RWPE2 (cell line): ENCODE measurements at regions not wholly inside any gene's neighbourhood (a gene's known extent, or its start where the extent isn't known, plus 50 kb on each side); places are given as distances from the start of the nearest gene placed in this dataset.
"Not testable (repeated sequence)": the region's sequence is repeated elsewhere in the genome, so short reads cannot be mapped to it uniquely, and the experiment has no call there.

Experiments
- ATAC-seq: fragments of 200-7000 bp; cut with Tn5 transposase; 3 replicates; pipeline ENCODE4 v1.9.1; 2021; ENCODE audit warnings: low read depth
- DNase-seq: peaks from one replicate; pipeline ENCODE4 v3.0.0-alpha.2; 2020; ENCODE audit warnings: low spot score
- H3K27ac ChIP-seq: fragments of 450-650 bp; 2 replicates; pipeline ENCODE4 v1.5.1; 2017; ENCODE audit warnings: mild to moderate bottlenecking; ENCODE audit not compliant: poor library complexity, severe bottlenecking
- H3K27me3 ChIP-seq: fragments of 250-450 bp; sonication (Bioruptor Pico); 2 replicates; pipeline ENCODE4 v1.5.1; 2021; ENCODE audit warnings: mild to moderate bottlenecking, moderate library complexity; ENCODE audit not compliant: insufficient read depth, poor library complexity, severe bottlenecking
- H3K36me3 ChIP-seq: fragments of 250-450 bp; sonication (Bioruptor Pico); 2 replicates; pipeline ENCODE4 v1.5.1; 2020; ENCODE audit warnings: low read depth, mild to moderate bottlenecking, moderate library complexity
- H3K4me1 ChIP-seq: fragments of 250-450 bp; sonication (Bioruptor Pico); 2 replicates; pipeline ENCODE4 v1.5.1; 2021; ENCODE audit warnings: mild to moderate bottlenecking, moderate library complexity; ENCODE audit not compliant: insufficient read depth, poor library complexity, severe bottlenecking
- H3K4me3 ChIP-seq: fragments of 250-450 bp; sonication (Bioruptor Pico); 2 replicates; pipeline ENCODE4 v1.5.1; 2021; ENCODE audit warnings: mild to moderate bottlenecking, moderate library complexity; ENCODE audit not compliant: severe bottlenecking
- H3K9me3 ChIP-seq: fragments of 250-450 bp; sonication (Bioruptor Pico); 2 replicates; pipeline ENCODE4 v1.5.1; 2021; ENCODE audit warnings: mild to moderate bottlenecking, moderate library complexity; ENCODE audit not compliant: severe bottlenecking
- TF ChIP-seq, protein P1 (sequence below): fragments of 450-650 bp; IDR thresholded peaks from one replicate; pipeline ENCODE4 v1.5.1; 2017; ENCODE audit warnings: mild to moderate bottlenecking, moderate library complexity; ENCODE audit not compliant: poor library complexity, severe bottlenecking

DNA sequence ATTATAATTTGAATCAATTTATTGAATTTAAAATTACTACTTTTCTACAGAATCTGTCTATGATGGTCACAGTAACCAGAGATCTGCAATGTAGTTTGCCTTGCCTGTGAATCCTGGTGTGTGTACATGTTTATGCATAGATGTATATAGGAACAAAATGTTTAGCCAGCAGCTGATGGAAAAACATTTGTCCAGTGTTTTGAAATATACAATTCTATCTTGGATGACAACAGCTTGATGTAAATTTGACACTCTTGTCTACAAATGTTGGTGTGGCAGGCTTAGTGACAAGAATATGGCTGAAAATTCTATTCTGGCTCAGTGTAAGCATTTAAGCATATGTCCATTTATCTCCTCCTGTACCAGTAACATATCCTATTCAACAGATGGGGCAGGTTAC, 229.4 kb downstream of the RCHY1 start:
- no peaks in the 10 kb centered on the region for H3K4me1 ChIP-seq
- no peak overlapping the region for H3K27ac ChIP-seq
- TF ChIP-seq, protein P1, sequence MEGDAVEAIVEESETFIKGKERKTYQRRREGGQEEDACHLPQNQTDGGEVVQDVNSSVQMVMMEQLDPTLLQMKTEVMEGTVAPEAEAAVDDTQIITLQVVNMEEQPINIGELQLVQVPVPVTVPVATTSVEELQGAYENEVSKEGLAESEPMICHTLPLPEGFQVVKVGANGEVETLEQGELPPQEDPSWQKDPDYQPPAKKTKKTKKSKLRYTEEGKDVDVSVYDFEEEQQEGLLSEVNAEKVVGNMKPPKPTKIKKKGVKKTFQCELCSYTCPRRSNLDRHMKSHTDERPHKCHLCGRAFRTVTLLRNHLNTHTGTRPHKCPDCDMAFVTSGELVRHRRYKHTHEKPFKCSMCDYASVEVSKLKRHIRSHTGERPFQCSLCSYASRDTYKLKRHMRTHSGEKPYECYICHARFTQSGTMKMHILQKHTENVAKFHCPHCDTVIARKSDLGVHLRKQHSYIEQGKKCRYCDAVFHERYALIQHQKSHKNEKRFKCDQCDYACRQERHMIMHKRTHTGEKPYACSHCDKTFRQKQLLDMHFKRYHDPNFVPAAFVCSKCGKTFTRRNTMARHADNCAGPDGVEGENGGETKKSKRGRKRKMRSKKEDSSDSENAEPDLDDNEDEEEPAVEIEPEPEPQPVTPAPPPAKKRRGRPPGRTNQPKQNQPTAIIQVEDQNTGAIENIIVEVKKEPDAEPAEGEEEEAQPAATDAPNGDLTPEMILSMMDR = no peak
- no peaks in the 10 kb centered on the region for H3K27me3 ChIP-seq
- ATAC-seq = no peak
- H3K36me3 ChIP-seq = no peaks in the 10 kb centered on the region
- H3K4me3 ChIP-seq = no peak overlapping the region
- H3K9me3 ChIP-seq = no peaks in the 10 kb centered on the region
- no peak for DNase-seq

DNA sequence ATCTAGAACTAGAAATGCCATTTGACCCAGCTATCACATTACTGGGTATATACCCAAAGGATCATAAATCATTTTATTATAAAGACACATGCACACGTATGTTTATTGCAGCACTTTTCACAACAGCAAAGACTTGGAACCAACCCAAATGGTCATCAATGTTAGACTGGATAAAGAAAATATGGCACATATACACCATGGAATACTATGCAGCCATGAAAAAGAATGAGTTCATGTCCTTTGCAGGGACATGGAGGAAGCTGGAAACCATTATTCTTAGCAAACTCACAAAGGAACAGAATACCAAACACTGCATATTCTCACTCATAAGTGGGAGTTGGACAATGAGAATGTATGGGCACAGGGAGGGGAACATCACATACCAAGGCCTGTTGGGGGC, 233.7 kb downstream of the RCHY1 start:
- H3K9me3 ChIP-seq, H3K4me3 ChIP-seq, ATAC-seq, H3K27me3 ChIP-seq, H3K27ac ChIP-seq, H3K4me1 ChIP-seq, H3K36me3 ChIP-seq, DNase-seq: not testable (repeated sequence)

DNA sequence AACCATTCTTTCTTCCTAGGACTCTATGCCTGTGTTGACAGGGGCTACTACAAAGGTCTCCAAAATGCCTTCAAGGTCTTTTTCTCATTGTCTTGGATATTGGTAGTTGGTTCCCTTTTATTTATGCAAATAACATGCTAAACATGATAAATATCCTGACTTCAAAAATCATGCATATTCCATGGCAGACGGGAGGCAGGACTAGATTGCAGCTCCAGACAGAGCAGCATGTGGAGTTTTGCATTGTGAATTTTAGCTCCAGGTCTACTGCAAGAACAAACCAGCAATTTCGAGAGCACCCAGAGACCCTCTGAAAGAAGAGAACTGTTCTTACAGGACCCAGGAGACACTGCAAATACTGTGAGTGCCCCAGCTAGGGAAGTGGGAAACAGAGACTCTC, 254.9 kb downstream of the RCHY1 start:
- no peak for ATAC-seq
- Histone ChIP-seq H3K9me3 (no peaks in the 10 kb centered on the region), H3K27ac (no peak overlapping the region), H3K4me1 (no peaks in the 10 kb centered on the region), H3K4me3 (no peak overlapping the region), H3K36me3 (no peaks in the 10 kb centered on the region), H3K27me3 (no peaks in the 10 kb centered on the region)
- TF ChIP-seq, protein P1 = no peak
- no peak for DNase-seq

DNA sequence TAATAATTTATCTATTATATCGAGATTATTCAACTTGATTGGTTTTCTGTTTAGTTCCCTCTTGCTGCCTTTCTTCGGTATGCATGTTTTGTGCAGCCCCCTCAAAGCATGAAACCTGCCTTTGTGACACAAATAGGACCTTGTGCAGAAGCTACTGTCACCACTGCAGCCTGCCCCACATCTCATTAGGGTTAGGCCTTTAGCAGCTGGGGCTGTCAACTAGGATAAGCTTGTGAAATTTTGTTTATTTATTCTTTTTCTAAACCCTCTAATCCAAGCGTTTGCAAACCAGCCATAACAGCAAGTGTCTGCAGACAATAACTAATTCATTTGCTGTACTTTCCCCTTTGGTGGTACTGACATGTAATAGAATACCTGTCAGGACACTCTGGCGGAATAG, 258.9 kb downstream of the RCHY1 start:
- DNase-seq (no peak), ATAC-seq (no peak)
- H3K9me3 ChIP-seq = no peaks in the 10 kb centered on the region
- H3K4me3 ChIP-seq = no peak overlapping the region
- no peak overlapping the region for H3K27ac ChIP-seq
- no peaks in the 10 kb centered on the region for H3K4me1 ChIP-seq
- H3K36me3 ChIP-seq = no peaks in the 10 kb centered on the region
- no peaks in the 10 kb centered on the region for H3K27me3 ChIP-seq
- TF ChIP-seq, protein P1 = no peak

DNA sequence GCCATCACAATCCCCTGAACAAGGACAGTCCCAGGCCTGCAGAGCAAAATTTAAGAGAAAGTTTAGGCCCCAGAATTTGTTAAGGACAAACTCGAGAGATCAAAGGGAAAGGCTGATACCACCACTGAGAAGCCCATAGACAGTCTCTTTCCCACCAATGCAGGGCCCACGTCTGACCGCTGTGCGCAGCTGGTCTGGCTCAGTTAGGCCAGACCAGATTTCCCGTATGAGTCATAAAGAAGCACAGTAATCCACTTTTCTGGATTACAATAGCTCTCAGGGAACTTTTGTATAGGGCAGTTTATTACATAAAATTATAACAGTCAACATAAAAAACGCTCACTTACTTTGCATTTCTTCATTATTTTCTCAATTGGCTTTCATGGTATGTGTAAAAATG, 259.5 kb downstream of the RCHY1 start:
- ATAC-seq = no peak
- TF ChIP-seq, protein P1 = no peak
- no peak overlapping the region for H3K27ac ChIP-seq
- H3K4me3 ChIP-seq = no peak overlapping the region
- H3K4me1 ChIP-seq = no peaks in the 10 kb centered on the region
- no peaks in the 10 kb centered on the region for H3K9me3 ChIP-seq
- no peaks in the 10 kb centered on the region for H3K27me3 ChIP-seq
- no peaks in the 10 kb centered on the region for H3K36me3 ChIP-seq
- DNase-seq = no peak

DNA sequence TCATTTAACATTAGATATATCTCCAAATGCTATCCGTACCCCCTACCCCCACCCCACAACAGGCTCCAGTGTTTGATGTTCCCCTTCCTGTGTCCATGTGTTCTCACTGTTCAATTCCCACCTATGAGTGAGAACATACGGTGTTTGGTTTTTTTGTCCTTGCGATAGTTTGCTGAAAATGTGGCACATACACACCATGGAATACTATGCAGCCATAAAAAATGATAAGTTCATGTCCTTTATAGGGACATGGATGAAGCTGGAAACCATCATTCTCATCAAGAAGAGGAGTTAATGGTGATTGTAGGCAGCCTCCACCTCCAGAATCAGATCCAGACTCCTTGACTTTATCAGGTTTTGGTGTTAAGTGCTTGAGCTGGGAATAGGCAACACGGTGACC, 261.1 kb downstream of the RCHY1 start:
- ATAC-seq, H3K27ac ChIP-seq, H3K9me3 ChIP-seq, H3K4me1 ChIP-seq, H3K36me3 ChIP-seq, H3K27me3 ChIP-seq, H3K4me3 ChIP-seq, DNase-seq: not testable (repeated sequence)
